DND-41 (cell line): ENCODE measurements at regions not wholly inside any gene's neighbourhood (a gene's known extent, or its start where the extent isn't known, plus 50 kb on each side); places are given as distances from the start of the nearest gene placed in this dataset.

Experiments
- EZH2 ChIP-seq: IDR thresholded peaks from 3 replicates; pipeline ENCODE4 v1.6.1; 2012; ENCODE audit warnings: borderline replicate concordance, low read depth, mild to moderate bottlenecking, moderate library complexity, low read length, inconsistent platforms; ENCODE audit not compliant: severe bottlenecking
- TF ChIP-seq, protein P1 (sequence below): IDR thresholded peaks from 2 replicates; pipeline ENCODE4 v1.5.1; 2012; ENCODE audit warnings: borderline replicate concordance, low read length, moderate library complexity, mild to moderate bottlenecking; ENCODE audit not compliant: poor library complexity, severe bottlenecking; ENCODE audit errors: extremely low read depth

DNA sequence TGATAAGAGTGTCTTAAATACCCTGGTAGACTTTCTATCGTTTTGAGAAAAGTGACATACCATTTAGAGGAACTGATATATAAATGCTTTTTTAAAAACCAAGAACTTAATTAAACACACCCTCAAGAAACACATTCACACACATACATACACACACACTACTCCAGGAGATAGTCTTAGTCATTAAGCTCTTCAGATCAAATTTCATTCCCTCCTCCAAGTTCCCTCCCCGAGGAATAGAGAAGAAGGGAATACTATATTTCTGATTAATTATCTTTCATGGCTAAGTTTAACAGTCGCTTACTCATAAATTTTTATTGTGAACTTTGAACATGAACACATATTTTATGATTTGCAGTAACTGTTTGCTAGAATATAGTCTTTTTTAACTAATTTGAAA, 1109.5 kb downstream of the SLITRK1 start:
- TF ChIP-seq, protein P1, sequence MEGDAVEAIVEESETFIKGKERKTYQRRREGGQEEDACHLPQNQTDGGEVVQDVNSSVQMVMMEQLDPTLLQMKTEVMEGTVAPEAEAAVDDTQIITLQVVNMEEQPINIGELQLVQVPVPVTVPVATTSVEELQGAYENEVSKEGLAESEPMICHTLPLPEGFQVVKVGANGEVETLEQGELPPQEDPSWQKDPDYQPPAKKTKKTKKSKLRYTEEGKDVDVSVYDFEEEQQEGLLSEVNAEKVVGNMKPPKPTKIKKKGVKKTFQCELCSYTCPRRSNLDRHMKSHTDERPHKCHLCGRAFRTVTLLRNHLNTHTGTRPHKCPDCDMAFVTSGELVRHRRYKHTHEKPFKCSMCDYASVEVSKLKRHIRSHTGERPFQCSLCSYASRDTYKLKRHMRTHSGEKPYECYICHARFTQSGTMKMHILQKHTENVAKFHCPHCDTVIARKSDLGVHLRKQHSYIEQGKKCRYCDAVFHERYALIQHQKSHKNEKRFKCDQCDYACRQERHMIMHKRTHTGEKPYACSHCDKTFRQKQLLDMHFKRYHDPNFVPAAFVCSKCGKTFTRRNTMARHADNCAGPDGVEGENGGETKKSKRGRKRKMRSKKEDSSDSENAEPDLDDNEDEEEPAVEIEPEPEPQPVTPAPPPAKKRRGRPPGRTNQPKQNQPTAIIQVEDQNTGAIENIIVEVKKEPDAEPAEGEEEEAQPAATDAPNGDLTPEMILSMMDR, result no peak
- no peak for TF ChIP-seq EZH2
